HG03432 (cell line): ENCODE measurements at regions not wholly inside any gene's neighbourhood (a gene's known extent, or its start where the extent isn't known, plus 50 kb on each side); places are given as distances from the start of the nearest gene placed in this dataset.
A peak's percentile ranks its signal among the peaks of the same experiment; 100 is the strongest.
"Not testable (repeated sequence)": the region's sequence is repeated elsewhere in the genome, so short reads cannot be mapped to it uniquely, and the experiment has no call there.

Experiments used
- ATAC-seq: cut with Tn5 transposase; IDR thresholded peaks from one replicate; pipeline ENCODE4 v1.9.1; 2021; ENCODE audit warnings: mild to moderate bottlenecking, moderate library complexity; ENCODE audit not compliant: unreplicated experiment

DNA sequence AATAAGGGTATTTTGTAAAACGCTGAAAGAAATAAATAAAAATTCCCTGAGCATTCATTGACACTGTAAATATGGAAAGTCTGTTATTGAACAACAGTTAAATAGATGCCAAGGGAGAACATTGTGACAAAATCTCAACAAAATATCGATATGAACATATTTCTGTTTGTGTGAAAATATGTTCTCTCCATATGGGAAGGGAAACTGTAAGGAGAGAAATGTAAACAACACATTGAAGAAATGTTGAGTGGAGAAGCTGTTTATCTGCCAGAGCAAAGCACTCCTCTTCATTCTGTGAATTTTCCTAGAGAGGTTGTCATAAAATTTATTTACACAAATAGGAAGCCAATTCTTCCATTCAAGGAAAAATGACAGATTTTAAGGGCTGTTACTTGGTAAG, 57.1 kb upstream of the EOMES start:
- no peak for ATAC-seq

GRCh38 chr3:27789420-27789819, 67.3 kb upstream of the EOMES start:
- ATAC-seq = peak; percentile 47

- ATAC-seq = no peak
Measured at GRCh38 chr3:27791956-27792355, 69.8 kb upstream of the EOMES start.

- no peak for ATAC-seq
Measured at GRCh38 chr3:27792869-27793268, 70.7 kb upstream of the EOMES start.

GRCh38 chr3:27794211-27794610, 72.1 kb upstream of the EOMES start:
- ATAC-seq = no peak

GRCh38 chr3:27796365-27796875, 74.3 kb upstream of the EOMES start:
- no peak for ATAC-seq

DNA sequence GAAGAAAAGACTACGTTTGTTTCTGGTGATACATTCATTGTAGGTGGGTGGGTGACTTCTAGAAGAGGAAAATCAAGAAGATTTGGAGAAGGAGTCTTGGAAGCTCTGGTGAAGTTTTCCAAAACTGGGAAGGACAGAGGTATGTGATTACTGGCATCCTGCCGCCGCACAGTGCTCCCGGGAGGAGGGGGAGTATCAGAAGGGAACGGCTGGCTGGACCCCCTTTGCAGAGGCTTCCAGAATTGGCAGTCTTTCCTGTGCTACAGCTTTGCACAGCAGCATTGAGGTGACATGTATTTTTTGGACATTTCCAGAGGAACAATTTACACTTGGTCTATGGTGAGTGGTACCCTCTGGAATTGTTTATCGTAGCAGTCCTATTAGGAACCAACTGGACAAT, 75.7 kb upstream of the EOMES start:
- no peak for ATAC-seq

DNA sequence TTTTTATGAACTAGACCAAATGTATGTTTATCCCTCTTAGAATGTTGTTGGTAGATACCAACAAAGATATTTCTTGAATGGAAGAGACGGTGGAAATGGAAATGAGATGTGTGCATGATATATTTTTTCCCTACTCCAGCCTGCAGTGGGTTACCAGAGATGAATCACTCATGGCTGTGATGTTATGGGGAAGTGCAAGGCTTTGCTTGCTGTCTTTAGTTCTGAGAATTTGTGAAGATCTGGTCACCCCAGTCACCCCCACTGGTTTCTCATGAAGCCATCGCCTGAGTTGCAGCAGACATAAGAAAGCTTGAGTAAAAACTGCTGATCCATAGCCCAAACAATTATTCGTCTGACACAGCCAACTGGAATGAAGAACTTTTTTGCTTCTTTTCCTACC, 78.1 kb upstream of the EOMES start:
- ATAC-seq = no peak

GRCh38 chr3:27802425-27802824, 80.3 kb upstream of the EOMES start:
- no peak for ATAC-seq

DNA sequence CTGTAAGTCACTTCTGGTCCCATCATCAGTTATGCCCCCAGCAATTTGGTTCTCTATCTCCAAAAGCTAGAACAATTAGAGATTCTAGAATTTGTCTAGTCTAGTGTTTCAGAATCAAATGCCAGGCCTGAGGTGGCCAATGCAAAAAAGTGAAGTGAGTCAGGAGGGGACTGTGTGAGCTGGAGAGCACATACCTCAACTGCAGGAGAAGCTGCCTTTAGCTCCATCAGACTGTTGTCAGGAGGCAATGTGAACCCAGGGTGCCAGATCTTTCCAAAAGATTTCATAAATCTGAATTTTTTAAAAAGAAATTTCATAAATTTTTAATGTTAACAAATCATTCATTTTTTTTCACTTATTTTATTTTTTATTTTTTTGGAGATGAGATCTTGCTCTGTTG, 80.7 kb upstream of the EOMES start:
- no peak for ATAC-seq

GRCh38 chr3:27805282-27805681, 83.2 kb upstream of the EOMES start:
- ATAC-seq = no peak

DNA sequence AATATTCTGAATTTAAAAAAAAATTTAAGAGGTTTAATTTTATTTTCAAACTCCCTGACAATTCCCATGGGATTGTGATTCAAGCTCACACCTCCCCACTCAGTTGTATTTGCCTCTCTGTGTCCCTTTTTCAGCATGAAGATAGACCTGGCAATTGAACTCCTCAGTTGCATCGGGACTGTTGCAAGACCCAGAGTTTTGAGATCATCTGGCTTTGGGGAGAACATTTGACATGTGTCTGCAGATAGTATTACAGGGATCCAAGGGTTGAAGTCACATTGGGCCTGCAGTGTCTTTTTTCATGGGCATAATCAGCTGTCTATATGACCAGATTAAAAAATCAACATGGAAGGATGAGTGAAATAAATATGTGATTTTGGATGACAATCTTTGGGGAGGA, 91.1 kb upstream of the EOMES start:
- ATAC-seq = no peak

DNA sequence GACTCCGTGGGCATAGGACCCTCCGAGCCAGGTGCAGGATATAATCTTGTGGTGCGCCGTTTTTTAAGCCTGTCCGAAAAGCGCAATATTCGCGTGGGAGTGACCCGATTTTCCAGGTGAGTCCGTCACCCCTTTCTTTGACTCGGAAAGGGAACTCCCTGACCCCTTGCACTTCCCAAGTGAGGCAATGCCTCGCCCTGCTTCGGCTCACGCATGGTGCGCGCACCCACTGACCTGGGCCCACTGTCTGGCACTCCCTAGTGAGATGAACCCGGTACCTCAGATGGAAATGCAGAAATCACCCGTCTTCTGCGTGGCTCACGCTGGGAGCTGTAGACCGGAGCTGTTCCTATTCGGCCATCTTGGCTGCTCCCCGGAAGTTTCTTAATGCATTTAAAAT, 99.5 kb upstream of the EOMES start:
- ATAC-seq = not testable (repeated sequence)

DNA sequence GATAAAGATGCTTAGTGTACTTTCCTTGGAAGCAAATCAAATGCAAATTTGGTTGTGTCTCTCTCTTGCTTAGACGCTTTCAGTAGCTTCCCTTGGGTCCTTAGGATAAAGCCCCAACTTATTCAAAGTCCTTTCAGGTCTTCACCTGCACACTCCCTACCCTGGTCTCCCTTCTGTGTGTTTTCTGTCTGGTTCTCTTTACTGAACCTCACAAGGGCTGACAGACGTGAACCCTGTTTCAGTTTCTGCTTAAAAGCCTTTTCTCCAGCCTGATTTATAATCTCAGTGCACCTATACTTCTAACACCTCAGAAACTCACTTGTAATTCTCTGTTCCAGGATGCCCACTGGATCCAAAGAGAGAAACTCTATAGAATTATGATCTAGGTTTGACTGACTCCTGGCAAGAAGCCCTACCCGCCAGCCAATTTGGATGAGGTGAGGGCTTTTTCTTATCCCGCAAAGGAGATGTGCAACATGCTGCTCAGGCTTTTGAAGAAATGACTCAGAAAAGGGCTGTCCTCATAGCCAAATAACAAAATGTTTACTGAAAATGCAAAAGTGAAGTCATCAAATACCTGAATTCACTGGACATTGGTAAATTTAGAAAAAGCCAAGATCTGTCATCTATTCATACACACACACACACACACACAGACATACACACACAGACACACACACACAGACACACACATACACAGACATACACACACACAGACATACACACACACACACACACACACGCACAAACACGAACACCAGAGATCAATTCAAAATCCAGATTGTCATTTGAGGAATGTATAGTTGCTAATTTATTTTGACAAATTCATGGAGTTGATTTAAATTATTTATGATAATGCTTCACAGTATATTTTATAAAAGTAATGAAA, 102.4 kb upstream of the EOMES start:
- ATAC-seq = no peak

- no peak for ATAC-seq
Measured at GRCh38 chr3:27826448-27826847, 104.3 kb upstream of the EOMES start.

- ATAC-seq = no peak
Measured at GRCh38 chr3:27827041-27827440, 104.9 kb upstream of the EOMES start.

DNA sequence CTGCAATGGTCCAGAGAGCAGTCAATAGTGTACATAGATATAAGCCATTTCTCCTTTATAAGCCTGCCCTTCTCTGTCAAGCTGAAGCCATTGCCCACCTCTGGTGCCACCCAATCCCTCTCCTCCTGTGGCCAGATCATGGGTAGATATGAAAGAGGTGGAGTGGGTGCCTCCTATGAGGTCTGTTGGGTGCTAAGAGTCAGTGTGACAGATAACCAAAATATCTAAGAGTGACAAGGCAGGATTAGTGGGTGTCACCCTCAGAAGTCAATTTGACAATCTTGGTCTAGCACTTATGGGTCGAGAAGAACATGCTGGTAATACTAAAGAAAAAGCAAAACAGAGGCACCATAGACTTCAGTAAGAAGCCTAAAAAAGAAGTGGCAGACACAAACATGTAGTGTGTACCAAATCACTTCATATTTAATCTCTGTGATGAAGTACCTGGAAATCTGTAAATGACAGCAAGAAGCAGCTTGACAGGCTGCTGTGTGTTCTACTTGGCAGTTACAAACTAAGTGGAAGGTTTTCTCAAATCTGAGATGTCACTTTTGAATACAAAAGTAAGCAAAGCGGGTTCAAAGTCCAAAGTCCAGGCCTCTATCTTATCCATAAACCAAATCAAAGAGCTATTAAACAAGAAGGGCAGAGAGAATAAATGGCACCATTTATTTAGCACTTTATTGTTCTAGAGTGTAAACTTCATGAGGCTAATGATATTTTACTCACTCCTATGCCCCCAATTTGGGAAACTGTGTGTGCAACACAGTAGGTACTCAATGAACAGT, 118.9 kb upstream of the EOMES start:
- ATAC-seq = no peak

DNA sequence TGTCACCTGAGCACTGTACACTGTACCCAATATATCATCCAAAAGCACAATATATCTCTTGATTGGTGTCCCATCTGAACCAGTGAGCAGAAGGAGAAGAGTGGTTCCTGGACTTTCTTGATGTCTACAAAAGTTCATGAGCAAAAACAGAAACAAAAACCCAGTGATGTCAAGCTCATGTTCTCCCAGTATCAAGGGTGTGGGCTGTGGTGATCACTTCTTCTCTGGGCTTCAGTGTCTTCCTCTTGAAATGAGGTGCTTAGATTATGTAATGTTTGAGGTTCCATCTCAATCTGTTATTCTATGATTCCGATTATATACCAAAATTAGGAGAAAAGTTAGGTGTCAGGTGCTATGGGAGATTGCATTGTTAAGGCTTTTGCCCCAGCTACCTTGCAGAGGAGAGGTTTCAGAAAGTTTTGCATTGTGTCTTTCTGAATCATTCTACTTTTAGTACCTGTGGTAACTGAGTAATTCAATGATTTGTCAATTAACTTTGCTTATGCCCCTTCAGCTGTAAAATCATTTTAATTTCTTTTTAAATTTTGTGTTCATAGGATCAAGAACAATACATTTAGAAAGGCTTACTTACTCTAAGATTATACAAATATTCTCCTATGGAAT, 122.0 kb upstream of the EOMES start:
- no peak for ATAC-seq

DNA sequence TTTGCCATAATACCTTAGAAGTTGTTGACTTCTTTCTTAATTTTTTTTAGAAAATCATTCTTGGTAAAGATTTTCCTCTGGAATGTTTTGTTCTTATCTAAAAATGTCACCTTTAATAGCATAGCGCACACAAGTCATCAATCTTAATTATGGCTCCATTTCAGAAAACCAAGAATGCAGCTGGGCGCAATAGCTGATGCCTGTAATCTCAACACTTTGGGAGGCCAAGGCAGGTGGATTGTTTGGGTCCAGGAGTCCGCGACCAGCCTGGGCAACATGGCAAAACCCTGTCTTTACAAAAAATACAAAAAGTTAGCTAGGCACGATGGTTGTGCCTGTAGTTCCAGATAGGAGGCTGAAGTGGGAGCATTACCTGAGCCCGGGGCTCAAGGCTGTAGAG, 125.6 kb upstream of the EOMES start:
- no peak for ATAC-seq

DNA sequence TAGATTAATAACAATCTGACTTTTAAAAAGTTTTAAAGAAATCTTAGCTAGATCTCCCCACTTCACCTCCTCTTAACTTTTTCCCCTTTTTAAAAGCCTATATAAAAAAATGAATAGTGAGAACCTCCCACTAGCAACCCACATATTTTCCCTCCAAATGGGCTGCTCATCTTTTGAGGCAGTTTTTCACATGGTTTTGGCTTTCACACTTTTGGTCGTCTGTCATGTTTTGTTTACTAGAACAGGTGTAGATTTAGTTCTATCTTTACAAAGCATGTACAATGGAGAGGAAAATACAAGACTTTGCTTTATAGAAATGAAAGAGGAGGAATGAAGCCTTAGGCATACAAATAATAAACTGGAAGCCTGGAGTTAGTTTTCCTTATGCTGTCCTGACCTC, 126.7 kb upstream of the EOMES start:
- ATAC-seq = no peak

- no peak for ATAC-seq
Measured at GRCh38 chr3:27859821-27860220, 137.7 kb upstream of the EOMES start.
